ENCODE measurements at regions not wholly inside any gene's neighbourhood (a gene's known extent, or its start where the extent isn't known, plus 50 kb on each side); places are given as distances from the start of the nearest gene placed in this dataset.

GRCh38 chr18:3333721-3334386, 71.9 kb downstream of the MYL12B start:
- TF ChIP-seq CTCF (conservative IDR thresholded peaks at IDR 0.05), result no peak
- no peak for TF ChIP-seq EZH2 (IDR thresholded peaks at IDR 0.05; ENCODE audit: low read depth)

Data from PC-9 (cell line).